ENCODE measurements at regions not wholly inside any gene's neighbourhood (a gene's known extent, or its start where the extent isn't known, plus 50 kb on each side); places are given as distances from the start of the nearest gene placed in this dataset.

DNA sequence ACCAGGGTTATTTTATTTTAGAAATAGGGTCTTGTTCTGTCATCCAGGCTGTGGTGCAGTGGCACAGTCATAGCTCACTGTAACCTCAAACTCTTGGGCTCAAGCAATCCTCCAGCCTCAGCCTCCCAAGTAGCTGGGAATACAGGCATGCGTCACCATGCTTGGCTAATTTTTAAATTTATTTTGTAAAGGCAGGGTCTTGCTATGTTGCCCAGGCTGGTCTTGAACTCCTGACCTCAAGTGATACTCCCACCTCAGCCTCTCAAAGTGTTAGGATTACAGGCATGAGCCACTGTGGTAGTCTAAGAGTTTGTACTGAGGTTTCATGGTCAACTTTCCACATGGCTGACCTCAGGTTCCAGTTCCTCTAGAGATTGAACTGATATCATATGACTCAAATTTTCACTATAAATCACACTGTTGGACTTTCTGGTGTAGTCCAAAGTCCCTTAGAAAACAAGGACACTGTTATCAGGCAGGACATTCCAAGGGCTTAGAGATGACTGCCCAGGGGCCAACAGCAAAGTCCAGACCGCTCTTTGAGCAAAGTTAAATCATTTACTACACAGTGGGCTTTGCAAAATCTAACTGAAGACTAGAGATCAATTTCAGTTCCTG, 82.0 kb upstream of the MEX3C start:
- TF ChIP-seq POLR2A (IDR thresholded peaks at IDR 0.05): no peak
- TF ChIP-seq, protein P1, sequence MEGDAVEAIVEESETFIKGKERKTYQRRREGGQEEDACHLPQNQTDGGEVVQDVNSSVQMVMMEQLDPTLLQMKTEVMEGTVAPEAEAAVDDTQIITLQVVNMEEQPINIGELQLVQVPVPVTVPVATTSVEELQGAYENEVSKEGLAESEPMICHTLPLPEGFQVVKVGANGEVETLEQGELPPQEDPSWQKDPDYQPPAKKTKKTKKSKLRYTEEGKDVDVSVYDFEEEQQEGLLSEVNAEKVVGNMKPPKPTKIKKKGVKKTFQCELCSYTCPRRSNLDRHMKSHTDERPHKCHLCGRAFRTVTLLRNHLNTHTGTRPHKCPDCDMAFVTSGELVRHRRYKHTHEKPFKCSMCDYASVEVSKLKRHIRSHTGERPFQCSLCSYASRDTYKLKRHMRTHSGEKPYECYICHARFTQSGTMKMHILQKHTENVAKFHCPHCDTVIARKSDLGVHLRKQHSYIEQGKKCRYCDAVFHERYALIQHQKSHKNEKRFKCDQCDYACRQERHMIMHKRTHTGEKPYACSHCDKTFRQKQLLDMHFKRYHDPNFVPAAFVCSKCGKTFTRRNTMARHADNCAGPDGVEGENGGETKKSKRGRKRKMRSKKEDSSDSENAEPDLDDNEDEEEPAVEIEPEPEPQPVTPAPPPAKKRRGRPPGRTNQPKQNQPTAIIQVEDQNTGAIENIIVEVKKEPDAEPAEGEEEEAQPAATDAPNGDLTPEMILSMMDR (IDR thresholded peaks at IDR 0.05): no peak
- H3K36me3 ChIP-seq: no peaks in the 10 kb centered on the region
- no peak overlapping the region for H3K4me3 ChIP-seq
- no peaks in the 10 kb centered on the region for H3K27me3 ChIP-seq
- intact Hi-C loops (cut with DNase I): loop anchor here in 1 of 10 donors (10.0 kb wide), 1 partner anchor 105 kb away; no protein-coding TSS in a partner anchor
- 92 to 95% (median 93%) methylated on average over 2 of the region's 2 CpGs for WGBS, 4 donors
- ATAC-seq: no peak
- DNase-seq: no peak
- H3K9me3 ChIP-seq: no peaks in the 10 kb centered on the region
- H3K4me1 ChIP-seq: peaks cover 0 to 9% (median 0%) of the 10 kb centered on the region in 12 donors
- H3K27ac ChIP-seq: no peak overlapping the region

GRCh38 chr18:51287818-51288508, 90.5 kb upstream of the MEX3C start:
- TF ChIP-seq, protein P1 (IDR thresholded peaks at IDR 0.05): no peak
- TF ChIP-seq POLR2A (IDR thresholded peaks at IDR 0.05): no peak
- no peaks in the 10 kb centered on the region for H3K27me3 ChIP-seq
- peaks cover 0 to 9% (median 0%) of the 10 kb centered on the region in 12 donors for H3K4me1 ChIP-seq
- H3K36me3 ChIP-seq: no peaks in the 10 kb centered on the region
- ATAC-seq (peak; percentile 72 to 81 (median 74)), DNase-seq (no peak)
- 49 to 64% (median 58%) methylated on average over 3 to 5 of the region's 5 CpGs for WGBS, 4 donors
- peaks cover 0 to 7% (median 0%) of the 10 kb centered on the region in 12 donors for H3K9me3 ChIP-seq
- no peak overlapping the region for H3K4me3 ChIP-seq
- intact Hi-C loops (cut with DNase I): loop anchor here in 1 of 10 donors (10.0 kb wide), 1 partner anchor 97 kb away; no protein-coding TSS in a partner anchor
- H3K27ac ChIP-seq: peak overlapping the region in 6 of 12 donors; percentile 0 to 49 (median 24)

DNA sequence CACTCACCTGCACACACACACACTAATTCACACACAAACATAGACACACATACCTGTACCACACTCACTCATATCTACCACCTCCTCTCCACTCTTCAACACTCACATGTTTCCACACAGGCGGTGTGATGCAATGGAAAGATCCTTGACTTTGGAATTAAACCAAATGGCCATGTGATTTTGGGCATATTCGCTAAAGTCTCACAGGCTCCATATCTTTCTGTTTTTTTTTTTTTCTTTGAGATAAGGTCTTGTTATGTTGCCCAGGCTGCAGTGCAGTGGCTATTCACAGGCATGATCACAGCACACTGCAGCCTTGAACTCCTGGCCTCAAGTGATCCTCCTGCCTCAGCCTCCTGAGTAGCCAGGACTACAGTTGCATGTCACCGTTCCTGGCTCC, 91.1 kb upstream of the MEX3C start:
- Histone ChIP-seq H3K9me3 (peaks cover 0 to 7% (median 0%) of the 10 kb centered on the region in 12 donors), H3K27me3 (no peaks in the 10 kb centered on the region), H3K4me3 (no peak overlapping the region), H3K27ac (peak overlapping the region in 1 of 12 donors; percentile 32), H3K4me1 (peaks cover 0 to 9% (median 0%) of the 10 kb centered on the region in 12 donors), H3K36me3 (no peaks in the 10 kb centered on the region)
- TF ChIP-seq, protein P1 (IDR thresholded peaks at IDR 0.05): no peak
- no peak for TF ChIP-seq POLR2A (IDR thresholded peaks at IDR 0.05)
- intact Hi-C loops (cut with DNase I): loop anchor here in 1 of 10 donors (10.0 kb wide), 1 partner anchor 96 kb away; no protein-coding TSS in a partner anchor
- ATAC-seq (no peak), DNase-seq (no peak)
- WGBS, 4 donors: 64 to 69% (median 68%) methylated on average over 3 of the region's 3 CpGs

- WGBS, 4 donors: 71 to 74% (median 72%) methylated on average over 2 of the region's 2 CpGs
- Histone ChIP-seq H3K36me3 (no peaks in the 10 kb centered on the region), H3K4me1 (peaks cover 0 to 9% (median 0%) of the 10 kb centered on the region in 12 donors), H3K4me3 (no peak overlapping the region), H3K27me3 (no peaks in the 10 kb centered on the region), H3K27ac (no peak overlapping the region), H3K9me3 (peaks cover 0 to 7% (median 0%) of the 10 kb centered on the region in 12 donors)
- intact Hi-C loops (cut with DNase I): no loop called here
- ATAC-seq (no peak), DNase-seq (no peak)
- TF ChIP-seq, protein P1 (IDR thresholded peaks at IDR 0.05): no peak
- no peak for TF ChIP-seq POLR2A (IDR thresholded peaks at IDR 0.05)
These were observed 93.4 kb upstream of the MEX3C start for GRCh38 chr18:51290860-51291259.

Data from heart left ventricle (tissue), 16 donors.